ENCODE measurements at regions not wholly inside any gene's neighbourhood (a gene's known extent, or its start where the extent isn't known, plus 50 kb on each side); places are given as distances from the start of the nearest gene placed in this dataset.

- no peak for TF ChIP-seq POLR2A (IDR thresholded peaks at IDR 0.05)
- TF ChIP-seq, protein P1, sequence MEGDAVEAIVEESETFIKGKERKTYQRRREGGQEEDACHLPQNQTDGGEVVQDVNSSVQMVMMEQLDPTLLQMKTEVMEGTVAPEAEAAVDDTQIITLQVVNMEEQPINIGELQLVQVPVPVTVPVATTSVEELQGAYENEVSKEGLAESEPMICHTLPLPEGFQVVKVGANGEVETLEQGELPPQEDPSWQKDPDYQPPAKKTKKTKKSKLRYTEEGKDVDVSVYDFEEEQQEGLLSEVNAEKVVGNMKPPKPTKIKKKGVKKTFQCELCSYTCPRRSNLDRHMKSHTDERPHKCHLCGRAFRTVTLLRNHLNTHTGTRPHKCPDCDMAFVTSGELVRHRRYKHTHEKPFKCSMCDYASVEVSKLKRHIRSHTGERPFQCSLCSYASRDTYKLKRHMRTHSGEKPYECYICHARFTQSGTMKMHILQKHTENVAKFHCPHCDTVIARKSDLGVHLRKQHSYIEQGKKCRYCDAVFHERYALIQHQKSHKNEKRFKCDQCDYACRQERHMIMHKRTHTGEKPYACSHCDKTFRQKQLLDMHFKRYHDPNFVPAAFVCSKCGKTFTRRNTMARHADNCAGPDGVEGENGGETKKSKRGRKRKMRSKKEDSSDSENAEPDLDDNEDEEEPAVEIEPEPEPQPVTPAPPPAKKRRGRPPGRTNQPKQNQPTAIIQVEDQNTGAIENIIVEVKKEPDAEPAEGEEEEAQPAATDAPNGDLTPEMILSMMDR (IDR thresholded peaks at IDR 0.05): no peak
Observed at GRCh38 chr14:103260629-103261124, 73.4 kb upstream of the EIF5 start.
